ENCODE measurements at regions not wholly inside any gene's neighbourhood (a gene's known extent, or its start where the extent isn't known, plus 50 kb on each side); places are given as distances from the start of the nearest gene placed in this dataset.

DNA sequence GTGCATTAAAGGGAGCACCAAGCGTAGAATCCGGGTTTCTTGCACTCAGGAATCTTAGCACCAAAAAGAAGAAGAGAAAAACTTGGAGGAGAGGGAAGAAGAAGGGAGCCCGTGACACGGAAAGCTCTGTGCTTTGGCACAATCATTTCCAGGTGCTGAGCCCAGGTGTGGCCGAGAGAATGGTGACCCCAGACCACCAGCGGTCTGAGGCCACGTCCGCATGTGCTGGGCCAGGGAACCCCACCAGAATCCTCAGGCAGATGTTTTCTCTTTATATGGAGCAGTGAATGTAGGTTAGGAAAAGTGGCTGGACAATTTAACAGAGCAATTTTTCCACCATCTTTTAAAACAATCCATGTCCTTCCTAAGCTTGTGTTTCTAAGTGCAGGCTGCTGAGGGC, 520.9 kb downstream of the EPHA4 start:
- no peak for DNase-seq (ENCODE audit: low spot score in 2 of 2)
- H3K27ac ChIP-seq, result no peak overlapping the region
- no peaks in the 10 kb centered on the region for H3K36me3 ChIP-seq
- H3K4me3 ChIP-seq, result no peak overlapping the region
- WGBS, 2 donors, result 92 to 93% methylated on average over 8 of the region's 8 CpGs
- H3K9me3 ChIP-seq, result no peaks in the 10 kb centered on the region
- no peaks in the 10 kb centered on the region for H3K27me3 ChIP-seq
- no peaks in the 10 kb centered on the region for H3K4me1 ChIP-seq
- TF ChIP-seq EP300 (IDR thresholded peaks at IDR 0.05) (no peak), POLR2A (IDR thresholded peaks at IDR 0.05) (no peak)
- TF ChIP-seq, protein P1, sequence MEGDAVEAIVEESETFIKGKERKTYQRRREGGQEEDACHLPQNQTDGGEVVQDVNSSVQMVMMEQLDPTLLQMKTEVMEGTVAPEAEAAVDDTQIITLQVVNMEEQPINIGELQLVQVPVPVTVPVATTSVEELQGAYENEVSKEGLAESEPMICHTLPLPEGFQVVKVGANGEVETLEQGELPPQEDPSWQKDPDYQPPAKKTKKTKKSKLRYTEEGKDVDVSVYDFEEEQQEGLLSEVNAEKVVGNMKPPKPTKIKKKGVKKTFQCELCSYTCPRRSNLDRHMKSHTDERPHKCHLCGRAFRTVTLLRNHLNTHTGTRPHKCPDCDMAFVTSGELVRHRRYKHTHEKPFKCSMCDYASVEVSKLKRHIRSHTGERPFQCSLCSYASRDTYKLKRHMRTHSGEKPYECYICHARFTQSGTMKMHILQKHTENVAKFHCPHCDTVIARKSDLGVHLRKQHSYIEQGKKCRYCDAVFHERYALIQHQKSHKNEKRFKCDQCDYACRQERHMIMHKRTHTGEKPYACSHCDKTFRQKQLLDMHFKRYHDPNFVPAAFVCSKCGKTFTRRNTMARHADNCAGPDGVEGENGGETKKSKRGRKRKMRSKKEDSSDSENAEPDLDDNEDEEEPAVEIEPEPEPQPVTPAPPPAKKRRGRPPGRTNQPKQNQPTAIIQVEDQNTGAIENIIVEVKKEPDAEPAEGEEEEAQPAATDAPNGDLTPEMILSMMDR (IDR thresholded peaks at IDR 0.05), result no peak

DNA sequence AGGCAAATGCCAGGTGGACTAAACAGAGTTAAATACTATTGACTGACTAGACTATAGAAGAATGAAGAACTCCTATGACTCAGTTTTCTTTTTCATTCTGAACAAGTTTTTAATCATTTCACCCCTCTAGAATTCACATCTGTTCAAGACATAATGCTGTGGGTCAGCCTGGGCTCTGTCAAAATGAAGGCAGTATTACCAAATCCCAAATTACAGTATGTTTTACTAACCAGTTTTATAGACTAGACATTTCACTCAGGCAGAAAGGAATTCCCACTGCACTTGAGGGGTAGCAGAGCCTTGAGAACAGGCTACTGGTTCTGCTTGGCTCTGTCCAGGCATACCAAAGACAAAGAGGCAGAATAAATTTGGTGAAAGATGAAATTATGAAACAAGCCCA, 511.7 kb downstream of the EPHA4 start:
- H3K4me3 ChIP-seq, result no peak overlapping the region
- no peak overlapping the region for H3K27ac ChIP-seq
- H3K4me1 ChIP-seq, result no peaks in the 10 kb centered on the region
- no peak for DNase-seq (ENCODE audit: low spot score in 2 of 2)
- no peak for TF ChIP-seq EP300 (IDR thresholded peaks at IDR 0.05)
- TF ChIP-seq, protein P1 (IDR thresholded peaks at IDR 0.05), result no peak
- TF ChIP-seq POLR2A (IDR thresholded peaks at IDR 0.05), result no peak
- H3K9me3 ChIP-seq, result no peaks in the 10 kb centered on the region
- no peaks in the 10 kb centered on the region for H3K36me3 ChIP-seq
- H3K27me3 ChIP-seq, result no peaks in the 10 kb centered on the region

DNA sequence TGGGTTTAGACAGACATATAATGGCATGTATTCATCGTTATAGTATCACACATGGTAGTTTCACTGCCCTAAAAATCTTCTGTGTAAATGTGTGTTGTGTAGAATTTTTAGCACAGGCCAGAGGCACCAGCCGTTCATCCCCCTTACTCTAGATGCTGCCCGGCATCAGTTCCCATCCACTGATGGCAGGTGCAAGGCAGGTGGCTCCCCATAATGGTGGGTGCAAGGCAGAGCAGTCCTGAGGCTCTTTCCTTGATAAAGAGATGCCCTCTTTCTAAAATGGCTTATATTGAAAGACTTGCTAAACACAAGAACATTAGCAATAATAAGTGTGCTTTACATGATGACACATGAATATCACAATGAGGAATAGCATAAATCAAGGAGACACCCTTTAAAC, 508.5 kb downstream of the EPHA4 start:
- WGBS, 2 donors, result 85 to 97% methylated on average over 3 of the region's 3 CpGs
- DNase-seq (ENCODE audit: low spot score in 2 of 2), result no peak
- Histone ChIP-seq H3K27ac (no peak overlapping the region), H3K4me3 (no peak overlapping the region), H3K9me3 (no peaks in the 10 kb centered on the region), H3K27me3 (no peaks in the 10 kb centered on the region), H3K4me1 (no peaks in the 10 kb centered on the region), H3K36me3 (no peaks in the 10 kb centered on the region)
- TF ChIP-seq POLR2A (IDR thresholded peaks at IDR 0.05) (no peak), EP300 (IDR thresholded peaks at IDR 0.05) (no peak)
- TF ChIP-seq, protein P1 (IDR thresholded peaks at IDR 0.05), result no peak

DNA sequence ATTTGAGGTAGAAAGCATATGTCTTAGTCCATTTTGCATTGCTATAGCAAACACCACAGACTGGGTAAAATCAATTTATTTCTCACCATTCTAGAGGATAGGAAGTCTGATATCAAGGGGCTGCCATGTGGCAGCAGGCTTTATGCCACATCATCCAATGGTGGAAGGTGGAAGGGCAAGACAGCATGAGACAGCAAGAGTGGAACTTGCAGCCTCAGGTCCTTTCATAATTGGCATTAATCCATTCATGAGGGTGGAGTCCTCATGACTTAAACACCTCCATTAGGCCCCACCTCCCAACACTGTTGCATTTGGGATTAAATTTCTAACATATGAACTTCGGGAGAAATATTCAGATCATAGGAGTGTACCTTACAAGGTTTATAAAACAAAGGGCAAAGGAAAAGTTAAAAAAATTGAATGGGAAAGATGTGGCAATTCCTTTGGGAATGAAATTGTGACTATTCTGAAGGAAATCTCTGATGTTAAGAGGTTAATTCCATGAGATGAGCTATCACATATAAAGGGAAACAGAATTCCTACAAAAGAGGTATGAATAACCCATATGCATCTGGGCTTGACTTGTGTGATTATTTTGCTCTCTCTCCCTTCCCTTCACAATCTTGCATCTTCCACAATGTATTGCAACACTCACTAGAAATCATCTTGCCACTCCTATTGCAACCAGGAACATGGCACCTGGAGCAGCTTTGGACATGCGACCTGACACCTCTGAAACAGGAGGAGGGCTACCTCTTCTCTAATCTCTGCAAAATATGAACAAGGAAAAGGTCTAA, 507.8 kb downstream of the EPHA4 start:
- no peaks in the 10 kb centered on the region for H3K27me3 ChIP-seq
- H3K9me3 ChIP-seq, result peaks cover 0 to 5% (median 0%) of the 10 kb centered on the region in 4 donors
- no peaks in the 10 kb centered on the region for H3K4me1 ChIP-seq
- no peak for DNase-seq (ENCODE audit: low spot score in 2 of 2)
- no peaks in the 10 kb centered on the region for H3K36me3 ChIP-seq
- no peak overlapping the region for H3K27ac ChIP-seq
- WGBS, 2 donors, result 89 to 94% methylated on average over 2 of the region's 2 CpGs
- H3K4me3 ChIP-seq, result no peak overlapping the region
- TF ChIP-seq POLR2A (IDR thresholded peaks at IDR 0.05), result no peak
- TF ChIP-seq, protein P1 (IDR thresholded peaks at IDR 0.05), result no peak
- no peak for TF ChIP-seq EP300 (IDR thresholded peaks at IDR 0.05)

DNA sequence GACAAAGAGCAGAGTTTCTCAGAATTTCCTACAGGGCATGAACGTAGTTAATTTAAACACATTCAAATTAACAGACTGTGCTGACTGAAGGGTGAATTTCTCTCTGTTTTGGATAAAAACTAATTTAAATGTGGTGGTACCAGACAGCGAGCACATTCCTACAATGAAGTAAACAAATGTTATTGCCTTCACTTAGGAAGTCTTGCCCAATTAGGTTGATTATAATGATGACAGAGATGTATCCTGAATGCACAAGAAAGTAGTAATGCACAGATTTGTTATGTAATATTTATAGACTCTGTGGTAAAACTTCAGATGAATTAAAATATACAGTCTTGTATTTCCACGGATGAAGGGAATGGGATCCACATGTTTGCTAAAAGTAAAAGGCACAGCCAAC, 507.2 kb downstream of the EPHA4 start:
- no peak overlapping the region for H3K4me3 ChIP-seq
- TF ChIP-seq POLR2A (IDR thresholded peaks at IDR 0.05), result no peak
- TF ChIP-seq, protein P1 (IDR thresholded peaks at IDR 0.05), result no peak
- TF ChIP-seq EP300 (IDR thresholded peaks at IDR 0.05), result no peak
- peaks cover 0 to 6% (median 0%) of the 10 kb centered on the region in 4 donors for H3K9me3 ChIP-seq

More for the DNA sequence above, 507.2 kb downstream of the EPHA4 start:
- WGBS, 2 donors, result 69 to 72% methylated on average over 3 of the region's 3 CpGs
- DNase-seq (ENCODE audit: low spot score in 2 of 2), result no peak
- Histone ChIP-seq H3K4me1 (no peaks in the 10 kb centered on the region), H3K36me3 (no peaks in the 10 kb centered on the region), H3K27ac (no peak overlapping the region), H3K27me3 (no peaks in the 10 kb centered on the region)
